ENCODE measurements at regions not wholly inside any gene's neighbourhood (a gene's known extent, or its start where the extent isn't known, plus 50 kb on each side); places are given as distances from the start of the nearest gene placed in this dataset.

DNA sequence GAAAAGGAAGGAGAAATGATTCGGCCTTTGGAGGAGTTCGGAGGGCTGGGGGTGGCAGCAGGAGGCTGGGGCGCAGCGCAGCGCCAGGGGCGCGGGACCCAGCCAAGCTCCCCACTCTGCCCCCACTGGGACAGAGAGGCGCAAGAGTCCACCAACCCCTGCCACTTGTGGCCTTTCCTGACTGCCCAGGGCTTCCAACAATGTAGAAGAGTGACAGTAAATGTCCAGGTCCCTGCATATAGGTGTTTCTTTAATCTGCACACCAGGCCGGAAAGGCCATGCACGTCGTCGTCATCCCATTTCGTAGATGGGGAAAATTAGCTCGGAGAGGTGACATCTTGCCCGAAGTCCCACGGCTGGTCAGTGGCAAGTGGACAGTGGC lies 96.6 kb downstream of the INHBB start:
- Histone ChIP-seq H3K56ac (ENCODE audit: insufficient read length, low read depth, low read length) (no peak overlapping the region), H3K18ac (ENCODE audit: insufficient read length, low read depth, low read length) (no peak overlapping the region), H2BK15ac (ENCODE audit: low read depth, low read length) (no peak overlapping the region), H2BK120ac (ENCODE audit: low read depth, low read length, poor library complexity, severe bottlenecking) (no peak overlapping the region), H3K23me2 (ENCODE audit: insufficient read length, low read depth, low read length, poor library complexity, severe bottlenecking) (peaks cover 8% of the 10 kb centered on the region), H3K9ac (ENCODE audit: extremely low read depth, insufficient read length, low read length) (no peak overlapping the region), H4K91ac (ENCODE audit: insufficient read length, low read depth, low read length) (no peak overlapping the region), H2AFZ (ENCODE audit: low read length) (no peak overlapping the region), H3K27me3 (ENCODE audit: insufficient read depth, low read length) (peaks cover 11% of the 10 kb centered on the region; the same call in 1 of the 2 replicates), H2AK5ac (ENCODE audit: insufficient read length, low read length) (no peak overlapping the region), H3K4me1 (ENCODE audit: insufficient read depth, low read length) (no peaks in the 10 kb centered on the region), H4K5ac (ENCODE audit: insufficient read length, low read depth, low read length) (no peak overlapping the region), H3K79me2 (ENCODE audit: insufficient read depth, low read length) (no peaks in the 10 kb centered on the region), H4K8ac (replicated peaks; ENCODE audit: insufficient read length, low read depth, low read length) (no peak overlapping the region), H2BK5ac (ENCODE audit: insufficient read length, low read length) (no peak overlapping the region), H3K14ac (ENCODE audit: insufficient read depth, low read length) (no peak overlapping the region), H3K79me1 (ENCODE audit: insufficient read depth, low read depth, low read length, poor library complexity, severe bottlenecking) (no peaks in the 10 kb centered on the region), H2BK20ac (ENCODE audit: low read depth, low read length, poor library complexity, severe bottlenecking) (no peak overlapping the region), H2BK12ac (ENCODE audit: insufficient read length, low read depth, low read length) (no peak overlapping the region), H3K27ac (ENCODE audit: insufficient read length, low read depth, low read length) (no peak overlapping the region), H3K9me3 (ENCODE audit: control insufficient read depth, low read depth, low read length) (no peaks in the 10 kb centered on the region), H3K4me2 (ENCODE audit: insufficient read depth, insufficient read length, low read length) (peak overlapping the region; percentile 96), H3K4ac (ENCODE audit: low read depth, low read length) (no peak overlapping the region), H4K20me1 (ENCODE audit: control insufficient read depth, insufficient read depth, insufficient read length) (no peaks in the 10 kb centered on the region), H3K23ac (ENCODE audit: insufficient read length, low read depth, low read length) (no peak overlapping the region), H3T11ph (ENCODE audit: low read length) (no peak overlapping the region)
- Mint-ChIP-seq H3K9me3 (no peaks in the 10 kb centered on the region), H3K27ac (no peak overlapping the region), H3K27me3 (ENCODE audit: low read depth) (peaks cover 98% of the 10 kb centered on the region), H3K4me3 (peak overlapping the region; percentile 70 to 83), H3K36me3 (ENCODE audit: insufficient read depth in 1 of 3, low read depth in 3 of 3) (no peaks in the 10 kb centered on the region; a peak in 1 of 7 replicates), H3K4me1 (peaks cover 11 to 17% of the 10 kb centered on the region in 2 experiments)
- DNase-seq: no peak
- no peak for TF ChIP-seq CTCF (conservative IDR thresholded peaks at IDR 0.05)
- no CpG with 5 or more reads among the region's 16 CpGs for WGBS (ENCODE audit: extremely low coverage, insufficient read length, low lambda C conversion rate)

All from H9 (cell line).